ENCODE measurements at regions not wholly inside any gene's neighbourhood (a gene's known extent, or its start where the extent isn't known, plus 50 kb on each side); places are given as distances from the start of the nearest gene placed in this dataset.

DNA sequence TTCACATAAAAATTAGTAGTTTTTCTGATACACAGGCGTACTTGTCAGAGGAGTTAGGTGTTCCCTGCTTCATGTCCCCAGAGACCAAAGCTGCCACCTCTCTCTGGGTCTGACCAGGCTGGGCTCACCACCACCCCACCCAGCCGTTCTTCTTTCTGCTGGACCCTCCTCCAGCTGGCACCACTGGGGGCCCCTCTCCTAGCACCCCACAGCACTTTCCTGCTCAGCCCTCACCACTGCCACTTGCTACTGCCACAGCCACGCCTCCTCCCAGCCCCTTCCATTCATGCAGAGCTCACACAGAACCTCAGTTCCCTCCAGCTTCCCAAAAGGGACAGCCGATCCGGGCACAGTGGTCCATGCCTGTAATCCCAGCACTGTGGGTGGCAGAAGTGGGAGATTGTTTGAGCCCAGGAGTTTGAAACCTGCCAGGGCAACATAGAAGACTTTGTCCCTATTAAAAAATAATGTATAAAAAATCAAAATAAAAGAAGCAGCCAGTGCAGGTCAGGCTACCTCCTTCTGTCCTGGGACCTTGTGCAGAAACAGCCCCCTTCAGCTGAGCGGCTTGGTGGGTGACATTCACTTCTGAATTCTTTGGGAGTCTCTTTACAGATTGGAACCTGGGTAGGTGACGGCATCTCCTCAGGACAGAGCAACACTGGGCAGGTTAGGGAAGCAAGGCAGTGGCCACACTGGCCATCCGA lies 208.3 kb downstream of the TOMM20 start:
- no peaks in the 10 kb centered on the region for H4K20me1 ChIP-seq (ENCODE audit: insufficient read depth, low read length)
- H3K4me1 ChIP-seq (ENCODE audit: insufficient read depth, low read length, poor library complexity, severe bottlenecking), result peaks cover 40% of the 10 kb centered on the region
- intact Hi-C loops (cut with micrococcal nuclease; ENCODE audit: unreplicated experiment), result no loop called here
- H3K4me3 ChIP-seq (ENCODE audit: low read depth, low read length, poor library complexity, severe bottlenecking), result no peak overlapping the region
- no peak overlapping the region for H3K4me2 ChIP-seq (ENCODE audit: low read length)
- H2AFZ ChIP-seq (ENCODE audit: low read length), result no peak overlapping the region
- H3K36me3 ChIP-seq (ENCODE audit: insufficient read depth, low read length), result no peaks in the 10 kb centered on the region
- no peaks in the 10 kb centered on the region for H3K79me2 ChIP-seq (ENCODE audit: insufficient read depth, low read depth, low read length)
- BruUV-seq (replicated peaks), result no TSS peak
- ChIA-PET POLR2A (no interaction called here), CTCF (ENCODE audit: unreplicated experiment) (no interaction called here)
- DNase-seq (ENCODE audit: low spot score), result no peak
- H3K9me3 ChIP-seq (ENCODE audit: low read length), result peaks cover 4% of the 10 kb centered on the region; the same call in 1 of the 2 replicates
- H3K27ac ChIP-seq (ENCODE audit: low read depth, low read length, poor library complexity, severe bottlenecking), result no peak overlapping the region
- TF ChIP-seq EZH2phosphoT487 (IDR thresholded peaks at IDR 0.05; ENCODE audit: borderline replicate concordance, low read depth, low read length), result no peak
- TF ChIP-seq, protein P1, sequence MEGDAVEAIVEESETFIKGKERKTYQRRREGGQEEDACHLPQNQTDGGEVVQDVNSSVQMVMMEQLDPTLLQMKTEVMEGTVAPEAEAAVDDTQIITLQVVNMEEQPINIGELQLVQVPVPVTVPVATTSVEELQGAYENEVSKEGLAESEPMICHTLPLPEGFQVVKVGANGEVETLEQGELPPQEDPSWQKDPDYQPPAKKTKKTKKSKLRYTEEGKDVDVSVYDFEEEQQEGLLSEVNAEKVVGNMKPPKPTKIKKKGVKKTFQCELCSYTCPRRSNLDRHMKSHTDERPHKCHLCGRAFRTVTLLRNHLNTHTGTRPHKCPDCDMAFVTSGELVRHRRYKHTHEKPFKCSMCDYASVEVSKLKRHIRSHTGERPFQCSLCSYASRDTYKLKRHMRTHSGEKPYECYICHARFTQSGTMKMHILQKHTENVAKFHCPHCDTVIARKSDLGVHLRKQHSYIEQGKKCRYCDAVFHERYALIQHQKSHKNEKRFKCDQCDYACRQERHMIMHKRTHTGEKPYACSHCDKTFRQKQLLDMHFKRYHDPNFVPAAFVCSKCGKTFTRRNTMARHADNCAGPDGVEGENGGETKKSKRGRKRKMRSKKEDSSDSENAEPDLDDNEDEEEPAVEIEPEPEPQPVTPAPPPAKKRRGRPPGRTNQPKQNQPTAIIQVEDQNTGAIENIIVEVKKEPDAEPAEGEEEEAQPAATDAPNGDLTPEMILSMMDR (conservative IDR thresholded peaks at IDR 0.05; ENCODE audit: low read length), result no peak
- H3K9me2 ChIP-seq (ENCODE audit: insufficient read depth, low read length), result no peaks in the 10 kb centered on the region

DNA sequence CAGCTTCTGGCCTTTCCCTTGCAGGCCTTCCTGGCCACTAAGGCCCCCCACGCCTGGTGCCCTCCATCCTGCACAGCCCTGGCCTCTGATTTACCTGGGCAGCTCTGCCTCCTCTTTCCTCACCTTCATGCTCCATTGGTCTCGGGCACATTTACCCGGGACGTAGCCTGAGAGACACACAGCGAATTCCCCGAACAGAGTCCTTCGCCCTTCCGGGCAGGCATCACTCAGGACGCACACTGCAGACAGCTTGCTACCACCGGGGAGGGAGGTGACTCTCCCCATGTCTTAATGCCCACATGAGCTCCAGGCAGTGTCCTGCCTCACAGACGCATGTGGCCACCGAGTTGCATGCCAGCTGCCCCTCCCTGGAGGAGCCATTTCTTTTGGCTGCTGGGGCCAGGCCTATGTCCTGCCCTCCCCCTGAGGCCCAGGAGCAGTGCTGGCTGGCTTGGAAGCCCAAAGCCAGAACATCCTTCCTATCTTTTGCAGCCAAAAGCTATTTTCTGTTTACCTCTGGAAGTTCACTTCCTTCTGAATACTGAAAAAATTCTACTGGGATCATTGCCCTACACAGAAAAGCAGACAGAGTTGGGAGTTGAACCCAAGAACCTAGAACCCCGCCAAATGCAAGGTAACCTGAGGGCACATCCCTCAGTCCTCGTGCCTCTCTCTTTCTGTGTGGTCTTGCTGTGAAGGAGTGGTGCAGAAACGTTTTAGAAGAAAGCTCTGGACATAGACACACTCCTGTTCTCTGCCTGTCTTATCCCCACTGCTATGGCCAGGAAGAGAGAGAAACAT lies 209.5 kb downstream of the TOMM20 start:
- no peak for DNase-seq (ENCODE audit: low spot score)
- Histone ChIP-seq H3K4me3 (ENCODE audit: low read depth, low read length, poor library complexity, severe bottlenecking) (no peak overlapping the region), H3K9me3 (ENCODE audit: low read length) (peaks cover 4% of the 10 kb centered on the region; the same call in 1 of the 2 replicates), H2AFZ (ENCODE audit: low read length) (no peak overlapping the region), H4K20me1 (ENCODE audit: insufficient read depth, low read length) (no peaks in the 10 kb centered on the region), H3K36me3 (ENCODE audit: insufficient read depth, low read length) (no peaks in the 10 kb centered on the region), H3K4me2 (ENCODE audit: low read length) (no peak overlapping the region), H3K79me2 (ENCODE audit: insufficient read depth, low read depth, low read length) (no peaks in the 10 kb centered on the region), H3K27ac (ENCODE audit: low read depth, low read length, poor library complexity, severe bottlenecking) (no peak overlapping the region), H3K9me2 (ENCODE audit: insufficient read depth, low read length) (no peaks in the 10 kb centered on the region), H3K4me1 (ENCODE audit: insufficient read depth, low read length, poor library complexity, severe bottlenecking) (peaks cover 31% of the 10 kb centered on the region)
- ChIA-PET POLR2A (interaction anchor here (1.1 kb wide), 1 partner anchor 9 kb away, joined by 3 read pairs; no protein-coding TSS in a partner anchor), CTCF (ENCODE audit: unreplicated experiment) (no interaction called here)
- no peak for TF ChIP-seq EZH2phosphoT487 (IDR thresholded peaks at IDR 0.05; ENCODE audit: borderline replicate concordance, low read depth, low read length)
- TF ChIP-seq, protein P1 (conservative IDR thresholded peaks at IDR 0.05; ENCODE audit: low read length), result no peak
- BruUV-seq (replicated peaks), result no TSS peak
- intact Hi-C loops (cut with micrococcal nuclease; ENCODE audit: unreplicated experiment), result no loop called here

All from OCI-LY7 (cell line).